ENCODE measurements at regions not wholly inside any gene's neighbourhood (a gene's known extent, or its start where the extent isn't known, plus 50 kb on each side); places are given as distances from the start of the nearest gene placed in this dataset.

DNA sequence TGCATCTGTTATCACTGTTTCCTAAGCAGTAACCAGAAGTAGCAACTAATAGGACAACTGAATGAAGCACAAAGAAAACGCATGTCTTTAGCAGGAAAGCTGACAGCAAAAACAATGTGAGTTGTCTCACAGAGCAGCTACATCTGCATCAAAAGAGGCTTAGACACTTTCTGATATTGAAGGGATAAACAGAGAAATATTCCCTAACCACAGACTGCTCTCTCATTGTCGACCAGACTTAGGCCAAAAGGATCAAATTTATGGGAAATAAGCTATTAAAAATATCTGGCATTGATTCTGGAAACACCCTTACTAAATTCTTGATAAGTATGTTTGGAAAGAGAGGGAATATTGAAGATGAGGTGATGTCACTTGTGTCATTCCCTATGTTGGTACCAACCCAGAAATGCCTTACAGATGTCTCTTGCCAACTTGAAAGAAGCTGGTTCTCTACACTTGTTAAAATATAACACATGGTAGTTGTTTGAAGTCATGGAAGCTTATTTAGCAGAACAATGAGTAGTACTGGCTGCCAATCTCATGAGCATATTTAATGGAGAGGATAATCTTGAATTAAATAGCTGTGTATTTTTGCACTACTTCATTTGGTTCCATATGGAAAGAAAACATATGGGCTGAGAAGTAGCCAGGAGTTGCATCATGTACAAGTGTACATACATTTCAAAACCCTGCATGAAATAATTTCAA, 929.3 kb upstream of the MAN1A1 start:
- TF ChIP-seq, protein P1, sequence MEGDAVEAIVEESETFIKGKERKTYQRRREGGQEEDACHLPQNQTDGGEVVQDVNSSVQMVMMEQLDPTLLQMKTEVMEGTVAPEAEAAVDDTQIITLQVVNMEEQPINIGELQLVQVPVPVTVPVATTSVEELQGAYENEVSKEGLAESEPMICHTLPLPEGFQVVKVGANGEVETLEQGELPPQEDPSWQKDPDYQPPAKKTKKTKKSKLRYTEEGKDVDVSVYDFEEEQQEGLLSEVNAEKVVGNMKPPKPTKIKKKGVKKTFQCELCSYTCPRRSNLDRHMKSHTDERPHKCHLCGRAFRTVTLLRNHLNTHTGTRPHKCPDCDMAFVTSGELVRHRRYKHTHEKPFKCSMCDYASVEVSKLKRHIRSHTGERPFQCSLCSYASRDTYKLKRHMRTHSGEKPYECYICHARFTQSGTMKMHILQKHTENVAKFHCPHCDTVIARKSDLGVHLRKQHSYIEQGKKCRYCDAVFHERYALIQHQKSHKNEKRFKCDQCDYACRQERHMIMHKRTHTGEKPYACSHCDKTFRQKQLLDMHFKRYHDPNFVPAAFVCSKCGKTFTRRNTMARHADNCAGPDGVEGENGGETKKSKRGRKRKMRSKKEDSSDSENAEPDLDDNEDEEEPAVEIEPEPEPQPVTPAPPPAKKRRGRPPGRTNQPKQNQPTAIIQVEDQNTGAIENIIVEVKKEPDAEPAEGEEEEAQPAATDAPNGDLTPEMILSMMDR (conservative IDR thresholded peaks at IDR 0.05; ENCODE audit: low read length) = no peak
- TF ChIP-seq EZH2phosphoT487 (IDR thresholded peaks at IDR 0.05; ENCODE audit: borderline replicate concordance, low read depth, low read length) = no peak
